HG03439 (cell line): ENCODE measurements at regions not wholly inside any gene's neighbourhood (a gene's known extent, or its start where the extent isn't known, plus 50 kb on each side); places are given as distances from the start of the nearest gene placed in this dataset.
"Not testable (repeated sequence)": the region's sequence is repeated elsewhere in the genome, so short reads cannot be mapped to it uniquely, and the experiment has no call there.

Source experiments
- ATAC-seq: cut with Tn5 transposase; IDR thresholded peaks from one replicate; pipeline ENCODE4 v1.9.1; 2021; ENCODE audit warnings: mild to moderate bottlenecking, moderate library complexity; ENCODE audit not compliant: unreplicated experiment

- no peak for ATAC-seq
Measured at GRCh38 chr6:147666255-147666654, 157.8 kb downstream of the SAMD5 start.

GRCh38 chr6:147667082-147667481 is 158.6 kb downstream of the SAMD5 start:
- no peak for ATAC-seq

- no peak for ATAC-seq
Measured at GRCh38 chr6:147674099-147674498, 165.6 kb downstream of the SAMD5 start.

- ATAC-seq, result no peak
Measured at GRCh38 chr6:147674794-147675193, 166.3 kb downstream of the SAMD5 start.

GRCh38 chr6:147675281-147675680 is 166.8 kb downstream of the SAMD5 start:
- ATAC-seq, result no peak

GRCh38 chr6:147676495-147677199 is 168.2 kb downstream of the SAMD5 start:
- ATAC-seq, result no peak

GRCh38 chr6:147677647-147678046 is 169.2 kb downstream of the SAMD5 start:
- no peak for ATAC-seq

- ATAC-seq, result no peak
Measured at GRCh38 chr6:147678253-147678652, 169.8 kb downstream of the SAMD5 start.

GRCh38 chr6:147684906-147685305 is 176.4 kb downstream of the SAMD5 start:
- ATAC-seq, result no peak

- ATAC-seq, result no peak
Measured at GRCh38 chr6:147689398-147689797, 180.9 kb downstream of the SAMD5 start.

GRCh38 chr6:147691446-147691845 is 183.0 kb downstream of the SAMD5 start:
- no peak for ATAC-seq

GRCh38 chr6:147693181-147693580 is 184.7 kb downstream of the SAMD5 start:
- no peak for ATAC-seq

- ATAC-seq, result not testable (repeated sequence)
Measured at GRCh38 chr6:147694556-147694955, 186.1 kb downstream of the SAMD5 start.

GRCh38 chr6:147695819-147696218 is 187.3 kb downstream of the SAMD5 start:
- no peak for ATAC-seq

GRCh38 chr6:147699140-147699539 is 190.7 kb downstream of the SAMD5 start:
- ATAC-seq, result no peak

- ATAC-seq, result no peak
Measured at GRCh38 chr6:147699637-147700036, 191.1 kb downstream of the SAMD5 start.

- ATAC-seq, result no peak
Measured at GRCh38 chr6:147700436-147701209, 192.1 kb downstream of the SAMD5 start.

- no peak for ATAC-seq
Measured at GRCh38 chr6:147704691-147705090, 196.2 kb downstream of the SAMD5 start.

- no peak for ATAC-seq
Measured at GRCh38 chr6:147707524-147707923, 199.0 kb downstream of the SAMD5 start.

- no peak for ATAC-seq
Measured at GRCh38 chr6:147708170-147708569, 199.7 kb downstream of the SAMD5 start.

GRCh38 chr6:147709396-147710272 is 201.1 kb downstream of the SAMD5 start:
- no peak for ATAC-seq
